Esophagus muscularis mucosa (tissue), 3 donors: ENCODE measurements at regions not wholly inside any gene's neighbourhood (a gene's known extent, or its start where the extent isn't known, plus 50 kb on each side); places are given as distances from the start of the nearest gene placed in this dataset.

Experiments used
- CTCF ChIP-seq, 3 experiments: fragments of 200-600 bp in 2 of 3; fragments of 450-650 bp in 1 of 3; sonication (generic) in 2 of 3; IDR thresholded peaks; one replicate each; pipeline ENCODE4 v1.5.1; 2017 to 2019; ENCODE audit warnings: antibody characterized with exemption in 3 of 3, mild to moderate bottlenecking in 2 of 3, moderate library complexity in 1 of 3
- POLR2AphosphoS5 ChIP-seq, 2 donors: sonication (generic); formaldehyde crosslinking; IDR thresholded peaks; one replicate each; pipeline ENCODE4 v1.6.1; 2017; ENCODE audit warnings: antibody characterized with exemption in 2 of 2

- no peak for TF ChIP-seq CTCF (IDR thresholded peaks at IDR 0.05)
- no peak for TF ChIP-seq POLR2AphosphoS5 (IDR thresholded peaks at IDR 0.05)
Observed at GRCh38 chr5:169439362-169439761, 138.4 kb upstream of the SLIT3 start.
